Neural cell (in vitro differentiated cells): ENCODE measurements at regions not wholly inside any gene's neighbourhood (a gene's known extent, or its start where the extent isn't known, plus 50 kb on each side); places are given as distances from the start of the nearest gene placed in this dataset.

ENCODE experiments used
- EP300 ChIP-seq: fragments of 450-650 bp; conservative IDR thresholded peaks from 2 replicates; pipeline ENCODE4 v1.6.1; 2014; ENCODE audit warnings: antibody characterized with exemption, mild to moderate bottlenecking, moderate library complexity; ENCODE audit not compliant: poor library complexity, severe bottlenecking
- MXI1 ChIP-seq: fragments of 450-650 bp; conservative IDR thresholded peaks from 2 replicates; pipeline ENCODE4 v1.6.1; 2014; ENCODE audit warnings: antibody characterized with exemption, mild to moderate bottlenecking; ENCODE audit not compliant: poor library complexity, severe bottlenecking
- POLR2AphosphoS5 ChIP-seq: IDR thresholded peaks from 2 replicates; pipeline ENCODE4 v1.6.1; 2012
- TF ChIP-seq, protein P1 (sequence below): fragments of 450-650 bp; IDR thresholded peaks from 2 replicates; pipeline ENCODE4 v1.5.1; 2014; ENCODE audit warnings: antibody characterized with exemption, mild to moderate bottlenecking, moderate library complexity; ENCODE audit not compliant: poor library complexity, severe bottlenecking

DNA sequence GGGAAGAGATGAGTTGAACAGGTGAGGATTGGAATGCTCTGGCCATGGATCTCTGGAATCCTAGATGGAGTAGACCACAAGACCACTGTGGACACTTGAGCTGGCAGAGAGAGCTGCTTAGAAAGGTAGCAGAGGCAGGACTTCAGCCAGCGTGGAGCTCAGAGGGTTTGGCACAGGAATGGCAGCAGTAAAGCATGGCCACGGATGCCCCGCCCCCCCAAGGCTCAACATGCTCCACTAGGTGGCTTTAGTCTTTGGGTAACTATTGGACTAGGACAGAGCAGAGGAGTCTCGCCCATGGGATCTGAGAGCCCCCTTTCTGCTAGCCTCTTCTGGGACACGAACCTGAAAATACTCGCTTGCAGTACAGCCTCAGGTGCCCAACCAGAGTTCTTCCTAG, 150.1 kb upstream of the NEIL3 start:
- no peak for TF ChIP-seq POLR2AphosphoS5
- TF ChIP-seq, protein P1, sequence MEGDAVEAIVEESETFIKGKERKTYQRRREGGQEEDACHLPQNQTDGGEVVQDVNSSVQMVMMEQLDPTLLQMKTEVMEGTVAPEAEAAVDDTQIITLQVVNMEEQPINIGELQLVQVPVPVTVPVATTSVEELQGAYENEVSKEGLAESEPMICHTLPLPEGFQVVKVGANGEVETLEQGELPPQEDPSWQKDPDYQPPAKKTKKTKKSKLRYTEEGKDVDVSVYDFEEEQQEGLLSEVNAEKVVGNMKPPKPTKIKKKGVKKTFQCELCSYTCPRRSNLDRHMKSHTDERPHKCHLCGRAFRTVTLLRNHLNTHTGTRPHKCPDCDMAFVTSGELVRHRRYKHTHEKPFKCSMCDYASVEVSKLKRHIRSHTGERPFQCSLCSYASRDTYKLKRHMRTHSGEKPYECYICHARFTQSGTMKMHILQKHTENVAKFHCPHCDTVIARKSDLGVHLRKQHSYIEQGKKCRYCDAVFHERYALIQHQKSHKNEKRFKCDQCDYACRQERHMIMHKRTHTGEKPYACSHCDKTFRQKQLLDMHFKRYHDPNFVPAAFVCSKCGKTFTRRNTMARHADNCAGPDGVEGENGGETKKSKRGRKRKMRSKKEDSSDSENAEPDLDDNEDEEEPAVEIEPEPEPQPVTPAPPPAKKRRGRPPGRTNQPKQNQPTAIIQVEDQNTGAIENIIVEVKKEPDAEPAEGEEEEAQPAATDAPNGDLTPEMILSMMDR = no peak
- TF ChIP-seq EP300 = no peak
- TF ChIP-seq MXI1 = no peak
